GM18499 (cell line): ENCODE measurements at regions not wholly inside any gene's neighbourhood (a gene's known extent, or its start where the extent isn't known, plus 50 kb on each side); places are given as distances from the start of the nearest gene placed in this dataset.

Source experiments
- ATAC-seq: cut with Tn5 transposase; IDR thresholded peaks from one replicate; pipeline ENCODE4 v1.9.1; 2021; ENCODE audit warnings: moderate number of reproducible peaks; ENCODE audit not compliant: insufficient read depth, unreplicated experiment

DNA sequence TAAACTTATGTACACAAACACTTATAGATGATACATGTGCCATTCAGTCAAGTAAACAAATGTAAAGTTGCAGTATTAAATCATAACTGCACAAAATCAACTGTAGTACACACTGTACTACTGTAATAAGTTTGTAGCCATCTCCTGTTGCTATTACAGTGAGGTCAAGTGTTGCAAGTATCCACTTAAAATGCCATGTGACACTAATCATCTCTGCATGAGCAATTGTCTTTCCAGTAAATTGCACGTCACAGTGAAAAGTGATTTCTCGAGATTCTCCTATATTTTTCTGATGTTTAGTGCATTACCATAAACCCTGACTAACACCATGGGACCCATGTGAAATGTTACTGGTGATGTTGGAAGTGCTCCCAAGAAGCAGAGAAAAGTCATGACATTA lies 293.3 kb upstream of the SP4 start:
- ATAC-seq, result no peak

DNA sequence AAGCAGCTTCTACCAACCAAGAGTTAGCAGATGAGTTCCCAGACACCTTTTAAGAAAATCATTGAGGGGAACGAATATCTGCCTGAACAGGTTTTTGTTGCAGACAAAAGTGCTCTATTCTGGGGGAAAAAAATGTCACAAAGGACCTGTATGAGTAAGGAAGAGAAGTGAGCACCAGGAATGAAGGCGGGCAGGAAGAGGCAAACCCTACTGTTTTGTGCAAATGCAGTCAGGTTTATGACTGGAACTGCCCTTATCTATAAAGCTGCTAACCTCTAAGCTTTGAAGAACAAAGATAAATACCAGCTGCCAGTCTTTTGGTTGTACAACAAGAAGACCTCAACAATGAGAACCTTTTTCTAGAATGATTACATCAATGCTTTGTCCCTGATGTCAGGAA lies 292.4 kb upstream of the SP4 start:
- no peak for ATAC-seq

DNA sequence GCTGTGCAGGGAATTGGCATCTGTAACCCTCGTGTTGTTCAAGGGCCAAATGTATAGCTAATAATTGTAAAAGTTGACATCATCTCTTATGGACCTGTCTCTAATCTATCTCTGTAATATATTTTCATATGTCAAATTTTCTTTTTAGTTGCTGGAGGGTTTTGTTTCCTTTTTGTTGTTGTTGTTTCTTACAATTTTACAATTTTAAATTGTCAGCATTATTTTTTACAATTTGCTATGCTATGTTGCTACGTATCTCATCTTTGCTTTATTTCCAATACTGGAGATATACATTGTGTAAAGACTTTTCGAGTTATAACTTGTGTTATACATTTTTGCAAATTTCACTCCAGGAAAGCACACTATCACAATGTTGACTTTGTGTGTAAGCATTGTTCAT lies 290.2 kb upstream of the SP4 start:
- no peak for ATAC-seq

DNA sequence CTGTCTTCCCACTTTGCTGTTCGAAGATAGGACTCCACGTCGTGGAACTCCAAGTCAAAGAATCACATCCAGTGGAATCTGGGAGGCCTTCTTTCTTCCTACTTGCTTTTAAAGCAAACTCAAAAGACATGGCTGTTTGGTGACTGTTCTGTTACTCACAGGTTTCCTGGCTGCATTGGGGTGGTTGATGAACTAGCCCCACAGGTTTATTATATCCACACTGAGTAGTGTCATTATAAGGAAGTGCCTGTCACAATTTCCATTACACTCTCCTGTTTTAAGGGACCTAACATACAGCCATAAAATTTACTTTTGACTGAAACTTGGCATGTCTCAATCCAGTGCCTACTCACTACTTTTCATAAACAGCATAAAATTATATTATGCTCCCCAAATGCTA lies 287.3 kb upstream of the SP4 start:
- no peak for ATAC-seq

DNA sequence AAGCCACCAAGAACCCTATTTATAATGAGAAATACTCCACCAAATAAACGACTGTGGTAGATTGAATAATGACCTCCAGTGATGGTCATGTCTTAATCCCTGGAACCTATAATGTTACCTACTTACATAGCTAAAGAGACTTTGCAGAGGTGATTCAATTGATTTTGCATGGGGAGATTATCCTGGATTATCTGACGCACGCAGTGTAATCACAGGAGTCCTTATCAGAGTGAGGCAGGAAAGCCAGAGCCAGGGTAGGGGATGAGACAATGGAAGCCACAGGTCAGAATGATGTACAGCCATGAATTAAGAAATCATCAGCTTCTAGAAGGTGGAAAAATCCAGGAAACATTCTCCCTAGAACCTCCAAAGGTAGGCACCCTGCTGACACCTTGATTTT lies 286.4 kb upstream of the SP4 start:
- no peak for ATAC-seq

DNA sequence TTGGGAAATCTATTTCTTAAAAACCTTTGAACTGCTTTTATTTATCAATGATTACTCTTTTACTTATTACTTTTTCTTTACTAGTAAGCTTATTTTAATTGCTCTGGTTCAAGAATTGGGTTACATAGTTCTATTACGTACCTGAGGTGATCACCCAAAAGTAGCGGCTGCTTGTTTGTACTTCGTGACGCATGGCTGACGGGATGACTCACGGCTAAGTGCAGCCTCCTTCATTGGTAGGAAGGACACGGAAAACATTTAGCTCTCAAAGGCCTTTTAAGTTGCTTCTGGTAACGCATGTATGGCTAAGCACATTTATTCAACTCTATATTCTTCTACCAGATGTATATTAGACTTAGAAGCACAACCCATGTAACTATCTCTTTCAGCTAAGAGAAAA lies 285.8 kb upstream of the SP4 start:
- ATAC-seq, result no peak

DNA sequence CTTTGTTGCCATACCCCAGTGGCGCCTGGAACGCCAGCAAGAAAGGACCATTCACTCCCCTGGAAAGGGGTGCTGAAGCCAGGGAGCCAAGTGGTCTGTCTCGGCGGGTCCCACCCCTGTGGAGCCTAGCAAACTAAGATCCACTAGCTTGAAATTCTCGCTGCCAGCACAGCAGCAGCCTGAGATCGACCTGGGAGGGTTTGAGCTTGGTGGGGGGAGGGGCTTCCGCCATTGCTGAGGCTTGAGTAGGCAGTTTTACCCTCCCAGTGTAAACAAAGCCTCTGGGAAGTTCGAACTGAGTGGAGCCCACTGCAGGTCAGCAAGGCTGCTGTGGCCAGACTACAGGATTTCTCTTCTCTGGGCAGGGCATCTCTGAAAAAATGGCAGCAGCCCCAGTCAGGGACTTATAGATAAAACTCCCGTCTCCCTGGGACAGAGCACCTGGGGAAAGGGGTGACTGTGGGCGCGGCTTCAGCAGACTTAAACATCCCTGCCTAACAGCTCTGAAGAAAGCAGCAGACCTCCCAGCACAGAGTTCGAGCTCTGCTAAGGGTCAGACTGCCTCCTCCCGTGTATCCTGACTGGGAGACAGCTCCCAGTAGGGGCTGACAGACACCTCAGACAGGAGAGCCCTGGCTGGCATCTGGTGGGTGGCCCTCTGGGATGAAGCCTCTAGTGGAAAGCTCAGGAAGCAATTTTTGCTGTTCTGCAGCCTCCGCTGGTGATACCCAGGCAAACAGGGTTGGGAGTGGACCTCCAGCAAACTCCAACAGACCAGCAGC lies 281.1 kb upstream of the SP4 start:
- ATAC-seq, result no peak

DNA sequence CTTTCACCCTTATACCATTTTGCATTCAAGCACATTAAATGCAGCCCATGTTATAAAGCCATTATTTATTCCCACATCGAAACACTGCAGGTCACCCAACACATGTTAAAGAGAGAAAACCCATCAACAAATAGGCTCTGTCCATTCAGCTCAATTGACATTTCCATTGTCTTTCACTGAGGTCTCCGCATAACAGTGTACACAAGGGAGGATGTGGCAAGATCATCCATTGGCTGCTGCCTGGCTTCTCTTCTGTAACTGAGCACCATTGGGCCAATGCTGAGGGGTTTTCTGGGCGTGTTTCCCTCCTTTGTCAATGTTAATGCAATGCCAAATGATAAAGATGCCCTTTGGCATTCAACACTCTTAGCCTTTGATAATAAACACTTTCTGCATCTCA lies 278.1 kb upstream of the SP4 start:
- ATAC-seq, result no peak

DNA sequence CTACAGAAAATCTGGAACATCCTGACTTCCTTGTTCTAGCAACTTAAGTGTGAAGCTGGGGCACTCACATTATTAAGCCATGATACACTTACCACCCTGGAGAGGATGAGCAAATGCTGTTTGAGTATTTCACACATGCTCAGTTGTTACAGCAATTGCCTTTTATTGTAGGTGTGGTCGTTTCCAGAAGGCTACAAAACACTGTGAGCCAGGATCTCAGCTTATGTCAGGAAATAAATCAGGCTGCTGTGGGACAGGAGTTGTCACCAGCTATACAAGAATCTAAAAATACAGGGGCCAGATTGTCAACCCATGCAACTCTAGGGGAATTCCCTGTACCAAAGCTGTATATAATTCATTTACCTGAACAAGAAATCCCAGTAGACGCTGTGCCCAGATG lies 273.3 kb upstream of the SP4 start:
- ATAC-seq, result no peak

DNA sequence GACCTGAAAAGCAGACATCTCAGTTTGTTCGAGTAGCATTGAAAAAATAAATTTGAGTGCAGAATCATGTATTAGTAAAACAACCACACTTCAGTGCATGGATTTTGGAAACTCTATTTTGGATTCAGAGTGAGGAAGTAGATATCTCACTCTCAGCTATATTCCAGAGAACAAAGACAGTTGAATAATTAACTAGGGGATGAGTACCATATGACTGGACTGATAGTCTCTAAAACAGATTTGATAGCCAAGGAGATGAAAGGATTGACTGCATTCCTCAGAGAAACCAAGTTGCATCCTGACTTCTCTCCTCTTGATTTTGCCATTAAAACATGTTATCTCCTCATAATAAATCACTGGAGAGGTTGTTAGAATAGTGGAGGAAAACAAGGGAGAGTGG lies 268.4 kb upstream of the SP4 start:
- no peak for ATAC-seq

DNA sequence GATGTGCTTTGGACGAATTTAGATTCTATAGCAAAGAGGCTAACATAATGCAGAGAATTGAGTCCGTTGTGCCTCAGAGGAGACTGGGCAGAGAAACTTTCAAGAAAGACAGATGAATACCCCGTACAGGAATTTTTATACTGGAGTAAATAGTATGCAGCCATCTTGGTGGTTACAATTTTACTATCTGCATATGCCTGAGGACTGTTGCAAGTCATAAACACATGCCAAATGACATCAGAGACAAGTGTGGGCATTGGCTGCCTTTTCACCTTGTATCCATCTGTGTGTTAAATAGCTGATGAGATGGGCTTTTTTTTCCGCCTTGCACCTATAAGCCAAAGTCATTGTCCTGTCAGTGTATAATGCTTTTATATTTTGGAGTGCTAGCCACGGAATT lies 267.5 kb upstream of the SP4 start:
- no peak for ATAC-seq

DNA sequence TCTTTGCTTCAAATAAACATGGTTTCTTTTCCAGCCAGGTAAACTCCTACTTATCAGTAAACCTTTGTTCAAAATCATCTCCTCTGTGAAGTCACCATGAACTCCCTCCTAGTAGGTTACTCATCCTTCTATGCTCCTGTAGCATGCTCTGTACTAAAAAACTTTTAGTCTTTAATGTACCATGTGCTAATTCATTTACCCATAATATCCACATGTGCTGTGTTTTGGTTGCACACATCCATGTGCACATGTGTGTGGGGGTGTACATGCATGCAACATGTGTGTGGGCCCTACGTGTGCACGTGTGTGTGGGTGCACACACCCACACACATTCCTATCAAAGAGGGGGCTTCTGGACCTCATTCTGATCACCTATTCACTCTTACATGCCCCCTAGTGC lies 259.9 kb upstream of the SP4 start:
- ATAC-seq, result no peak

DNA sequence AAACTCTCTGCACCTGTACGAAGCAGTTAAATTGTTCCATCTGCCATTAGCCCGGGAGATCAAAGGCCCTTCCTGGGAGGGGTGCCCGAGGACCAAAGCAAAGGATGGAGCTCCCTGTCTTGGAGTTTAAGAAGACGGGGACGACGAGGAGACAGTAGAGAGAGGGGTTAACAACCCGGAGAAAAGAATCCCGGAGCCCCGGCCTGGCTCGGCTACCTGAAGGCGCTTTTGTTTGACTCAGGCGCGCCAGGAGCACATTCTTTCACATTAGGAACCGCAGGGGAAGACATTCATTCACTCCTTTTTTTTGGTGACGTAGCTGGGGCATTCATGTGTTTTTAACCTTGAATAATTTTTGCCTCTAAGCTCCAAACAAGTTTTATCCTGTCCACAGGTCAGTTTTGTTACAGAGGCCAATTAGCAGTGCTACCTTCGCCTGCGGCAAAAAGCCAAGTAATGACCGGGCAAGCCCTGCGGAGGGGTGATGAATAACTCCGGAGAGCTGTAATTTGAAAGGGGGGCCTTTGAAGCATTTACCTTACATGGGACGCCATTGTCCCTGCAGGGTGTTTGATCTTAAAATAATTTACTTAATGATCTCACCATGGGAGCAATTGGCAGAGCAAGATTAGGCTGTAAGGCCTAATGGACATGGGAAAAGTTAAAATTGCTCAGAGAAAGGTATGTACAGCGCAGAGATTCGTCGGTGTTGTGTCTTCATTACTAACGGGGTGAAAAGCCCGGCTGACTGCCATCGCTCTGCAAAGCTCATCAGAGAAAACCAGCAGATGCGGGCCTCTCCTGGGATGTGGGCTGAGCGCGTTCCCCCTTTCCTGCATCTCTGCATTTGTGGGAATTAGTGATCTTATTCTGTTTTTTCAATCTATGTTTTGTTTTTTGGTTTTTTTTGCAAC lies 258.0 kb upstream of the SP4 start:
- no peak for ATAC-seq

DNA sequence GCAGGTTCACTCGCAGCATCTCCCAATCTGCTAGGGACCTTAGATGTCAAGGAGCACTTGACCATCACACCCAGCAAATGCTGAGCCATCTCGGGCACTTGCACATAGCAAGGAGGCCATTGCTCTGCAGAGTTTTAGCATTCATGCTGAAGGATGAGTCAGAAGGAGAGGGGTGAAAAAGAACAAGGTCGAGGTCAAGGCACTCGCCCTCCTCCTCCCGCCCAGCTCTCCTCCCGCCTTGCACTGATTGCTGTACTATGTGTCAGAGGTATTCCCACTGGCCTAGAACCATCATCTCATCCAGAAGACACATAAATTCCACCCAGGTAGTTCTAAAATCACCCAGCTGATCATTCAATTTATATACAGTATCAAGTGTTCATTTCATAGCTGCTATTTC lies 255.1 kb upstream of the SP4 start:
- no peak for ATAC-seq

DNA sequence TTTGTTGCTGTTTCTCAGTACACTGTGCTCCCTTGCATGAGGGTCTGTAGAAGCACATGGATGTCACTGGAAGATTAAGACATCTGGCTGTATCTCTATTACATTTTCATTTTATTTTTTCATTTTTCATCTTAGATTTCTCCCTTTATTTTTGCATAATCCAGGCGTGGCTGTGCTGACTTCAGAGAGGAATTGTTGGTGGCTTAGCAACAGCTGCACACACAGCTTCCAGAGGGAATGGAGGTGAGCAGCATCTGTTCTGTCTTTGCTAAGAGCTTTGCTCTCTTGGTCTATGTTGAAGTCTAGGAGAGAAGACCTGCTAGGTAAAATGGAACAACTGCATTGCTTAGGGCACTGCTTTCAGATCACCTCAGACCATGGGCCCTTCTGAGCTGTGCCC lies 254.4 kb upstream of the SP4 start:
- no peak for ATAC-seq

DNA sequence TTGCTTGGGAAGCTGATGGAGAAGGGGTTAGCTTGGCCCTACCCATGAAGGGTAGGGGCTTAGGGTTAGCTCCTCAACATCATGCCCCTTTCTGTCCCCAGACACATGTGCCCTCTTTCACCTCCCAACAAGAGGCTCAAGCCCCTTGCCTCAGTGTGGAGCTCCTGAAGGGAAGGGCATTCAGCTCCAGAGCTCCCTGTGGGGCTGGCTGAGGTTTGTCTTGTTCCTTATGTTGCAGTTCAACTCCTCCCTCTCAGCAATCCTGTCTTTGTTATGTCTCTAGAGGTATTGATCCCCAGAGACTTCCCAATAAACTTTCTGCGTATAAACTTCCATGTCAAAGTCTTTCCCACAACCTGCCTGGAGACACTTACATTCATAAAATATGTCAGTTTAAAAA lies 252.2 kb upstream of the SP4 start:
- no peak for ATAC-seq

DNA sequence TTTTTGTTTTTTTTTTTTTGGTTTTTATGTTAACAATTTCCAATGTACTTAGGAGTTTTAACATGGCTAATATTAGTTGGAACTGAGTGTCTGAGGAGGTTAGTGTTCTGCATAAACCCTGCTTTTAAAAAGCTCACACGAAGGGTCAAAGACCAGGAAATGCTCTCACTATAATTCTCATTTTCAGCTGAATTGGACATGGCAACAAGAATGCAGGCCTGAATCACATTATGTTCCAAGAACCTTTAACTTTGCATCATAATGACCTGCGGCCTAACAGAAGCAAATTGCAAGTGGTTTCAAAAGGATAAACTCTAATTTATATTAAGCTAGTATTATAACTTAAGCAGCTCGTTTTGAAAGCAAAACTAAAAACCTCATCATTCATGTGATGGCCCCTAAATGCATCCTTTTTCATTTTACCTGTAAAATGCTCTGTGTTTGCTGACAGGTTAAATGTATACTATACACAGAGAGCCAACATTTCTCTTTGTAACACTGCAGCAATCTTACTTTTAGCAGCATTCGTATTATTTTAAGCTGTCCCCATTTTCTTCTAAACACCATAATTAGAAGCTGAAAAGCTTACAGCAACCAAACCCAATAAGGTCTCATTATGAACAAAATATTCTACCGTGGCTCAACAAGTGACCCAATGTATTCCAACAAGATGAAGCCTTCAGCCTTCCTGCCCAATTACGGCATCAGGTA lies 242.8 kb upstream of the SP4 start:
- ATAC-seq, result no peak

DNA sequence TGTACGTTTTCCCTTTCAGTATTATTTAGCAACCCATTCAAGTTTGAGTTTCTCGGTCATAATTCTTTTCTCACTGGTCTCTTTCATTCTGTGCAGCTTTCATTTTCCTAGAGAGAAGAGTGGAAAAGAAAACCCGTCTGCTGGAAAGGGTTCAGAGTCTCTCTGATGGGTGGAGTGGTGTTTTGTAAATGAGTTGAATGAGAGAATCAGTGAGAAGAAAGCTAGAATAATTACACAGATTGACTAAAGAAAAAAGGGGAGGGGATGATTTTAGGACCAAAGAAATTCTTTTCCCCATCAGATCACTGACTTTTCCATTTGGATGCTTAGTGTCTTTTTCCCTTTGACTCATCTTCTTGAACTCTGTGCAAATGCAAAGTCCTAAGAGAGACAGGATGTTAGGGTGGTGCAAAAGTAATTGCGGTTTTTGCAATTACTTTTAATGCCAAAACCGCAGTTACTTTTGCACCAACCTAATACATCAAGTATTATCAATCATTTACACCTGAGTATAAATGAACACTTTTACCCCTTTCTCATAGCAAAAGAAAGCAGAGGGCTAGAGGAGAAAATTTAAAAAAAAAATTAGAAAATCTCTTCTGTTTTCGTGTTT lies 242.1 kb upstream of the SP4 start:
- no peak for ATAC-seq

DNA sequence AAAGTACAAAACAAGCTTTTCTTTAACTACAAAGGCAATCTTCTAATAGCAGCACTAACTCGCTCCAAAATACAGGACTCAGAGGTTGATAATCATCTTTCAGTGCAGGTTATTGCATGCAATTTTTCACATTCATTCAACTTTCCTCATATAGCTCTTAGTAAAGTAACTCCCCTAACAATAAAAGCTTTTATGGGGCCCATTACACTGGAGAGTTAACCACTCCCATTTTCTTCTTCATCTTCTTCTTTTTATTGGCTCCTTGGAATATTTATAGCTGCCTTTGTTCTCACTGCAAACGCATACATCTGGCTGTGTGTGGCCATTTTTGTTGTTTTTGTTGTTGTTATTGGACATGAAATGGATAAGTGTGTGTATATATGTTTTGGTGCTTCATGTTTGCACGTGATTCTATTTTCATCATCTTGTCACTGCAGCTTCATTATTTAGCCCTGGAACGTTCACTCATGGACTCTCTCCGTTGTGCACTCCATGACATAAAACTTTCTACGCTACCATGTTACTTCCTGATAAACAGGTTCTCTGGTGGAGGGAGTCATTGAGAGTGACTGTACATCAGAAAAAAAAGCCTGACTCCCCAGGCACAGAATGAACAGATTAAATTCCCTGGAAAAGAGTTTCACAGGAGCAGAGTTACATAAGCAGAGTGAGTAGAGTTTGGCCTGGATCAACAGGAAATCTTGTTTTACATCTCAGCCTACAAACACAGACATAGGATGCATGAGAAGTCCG lies 236.4 kb upstream of the SP4 start:
- ATAC-seq, result no peak

DNA sequence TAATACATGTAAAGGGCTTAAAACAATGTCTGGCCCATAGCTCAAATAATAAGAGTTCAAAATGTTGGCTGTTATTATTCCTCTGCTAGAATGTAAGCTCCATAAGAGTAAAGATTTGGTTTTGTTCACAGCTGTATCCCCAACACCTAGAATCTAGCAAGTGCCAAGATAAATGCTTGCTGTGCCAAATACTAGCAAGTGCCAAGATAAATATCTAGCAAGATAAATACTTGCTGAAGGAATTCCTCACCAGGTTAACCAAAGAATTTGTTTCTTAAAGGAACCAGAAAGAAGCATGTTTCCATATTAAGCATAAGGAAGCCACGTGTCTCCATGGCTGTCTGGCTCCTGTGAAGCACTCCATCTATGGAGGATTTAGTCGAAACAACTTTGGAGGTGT lies 235.2 kb upstream of the SP4 start:
- no peak for ATAC-seq
